Upper lobe of right lung (tissue), 1 donor: ENCODE measurements at regions not wholly inside any gene's neighbourhood (a gene's known extent, or its start where the extent isn't known, plus 50 kb on each side); places are given as distances from the start of the nearest gene placed in this dataset.

Experiments used
- ATAC-seq: fragments of 200-7000 bp; cut with Tn5 transposase; one replicate; pipeline ENCODE4 v1.9.1; 2020; ENCODE audit warnings: mild to moderate bottlenecking, moderate library complexity
- DNase-seq: peaks from one replicate; pipeline ENCODE4 v3.0.0-alpha.2; 2020
- H3K27ac ChIP-seq: fragments of 200-600 bp; one replicate; pipeline ENCODE4 v1.8.0; 2022
- H3K27me3 ChIP-seq: fragments of 200-600 bp; one replicate; pipeline ENCODE4 v1.8.0; 2022; ENCODE audit warnings: mild to moderate bottlenecking
- H3K36me3 ChIP-seq: fragments of 200-600 bp; one replicate; pipeline ENCODE4 v1.8.0; 2022
- H3K4me1 ChIP-seq: fragments of 200-600 bp; one replicate; pipeline ENCODE4 v1.8.0; 2022
- H3K4me3 ChIP-seq: fragments of 200-600 bp; one replicate; pipeline ENCODE4 v1.8.0; 2022; ENCODE audit warnings: mild to moderate bottlenecking
- H3K9me3 ChIP-seq: fragments of 200-600 bp; one replicate; pipeline ENCODE4 v1.8.0; 2022
- CTCF ChIP-seq: fragments of 200-600 bp; IDR thresholded peaks from one replicate; pipeline ENCODE4 v1.8.0; 2022; ENCODE audit warnings: antibody characterized with exemption
- intact Hi-C: fragments of 100-400 bp; cut with DNase I; formaldehyde crosslinking; loops from one replicate; pipeline ENCODE4 v1.11.0; 2022
- donor health status: DM: no; HTN: yes; CAD: no; lungs with severe emphysema.

- Histone ChIP-seq H3K36me3 (no peaks in the 10 kb centered on the region), H3K27me3 (no peaks in the 10 kb centered on the region), H3K27ac (no peak overlapping the region), H3K9me3 (no peaks in the 10 kb centered on the region), H3K4me3 (no peak overlapping the region), H3K4me1 (peaks cover 1% of the 10 kb centered on the region)
- TF ChIP-seq CTCF = no peak
- intact Hi-C loops = no loop called here
- no peak for ATAC-seq
- no peak for DNase-seq
Measured at GRCh38 chr5:68428231-68428811, 212.8 kb downstream of the PIK3R1 start.

- peaks cover 11% of the 10 kb centered on the region for H3K4me1 ChIP-seq
- ATAC-seq = no peak
- H3K9me3 ChIP-seq = no peaks in the 10 kb centered on the region
- no peak overlapping the region for H3K27ac ChIP-seq
- no peak overlapping the region for H3K4me3 ChIP-seq
- H3K27me3 ChIP-seq = no peaks in the 10 kb centered on the region
- no peak for DNase-seq
- intact Hi-C loops = no loop called here
- no peak for TF ChIP-seq CTCF
- H3K36me3 ChIP-seq = no peaks in the 10 kb centered on the region
Measured at GRCh38 chr5:68429510-68429909, 214.0 kb downstream of the PIK3R1 start.

- Histone ChIP-seq H3K27me3 (no peaks in the 10 kb centered on the region), H3K4me1 (peaks cover 19% of the 10 kb centered on the region), H3K4me3 (no peak overlapping the region), H3K9me3 (no peaks in the 10 kb centered on the region), H3K36me3 (no peaks in the 10 kb centered on the region), H3K27ac (no peak overlapping the region)
- ATAC-seq (no peak), DNase-seq (no peak)
- intact Hi-C loops = no loop called here
- no peak for TF ChIP-seq CTCF
Measured at GRCh38 chr5:68430279-68430678, 214.7 kb downstream of the PIK3R1 start.

- Histone ChIP-seq H3K9me3 (no peaks in the 10 kb centered on the region), H3K27me3 (no peaks in the 10 kb centered on the region), H3K36me3 (no peaks in the 10 kb centered on the region), H3K27ac (no peak overlapping the region), H3K4me3 (no peak overlapping the region), H3K4me1 (peaks cover 20% of the 10 kb centered on the region)
- ATAC-seq = no peak
- intact Hi-C loops = no loop called here
- DNase-seq = no peak
- TF ChIP-seq CTCF = no peak
Measured at GRCh38 chr5:68431186-68431585, 215.6 kb downstream of the PIK3R1 start.

GRCh38 chr5:68431601-68432337 lies 216.2 kb downstream of the PIK3R1 start:
- no peak for TF ChIP-seq CTCF
- Histone ChIP-seq H3K27ac (no peak overlapping the region), H3K9me3 (no peaks in the 10 kb centered on the region), H3K4me1 (peaks cover 20% of the 10 kb centered on the region), H3K27me3 (no peaks in the 10 kb centered on the region), H3K4me3 (no peak overlapping the region), H3K36me3 (no peaks in the 10 kb centered on the region)
- intact Hi-C loops = no loop called here
- DNase-seq (no peak), ATAC-seq (no peak)
